Kidney (tissue), 13 donors: ENCODE measurements at regions not wholly inside any gene's neighbourhood (a gene's known extent, or its start where the extent isn't known, plus 50 kb on each side); places are given as distances from the start of the nearest gene placed in this dataset.

Source experiments
- DNase-seq, 5 donors: peaks; one replicate each; pipeline ENCODE4 v3.0.0-alpha.2; 2013 to 2020
- FAIRE-seq: peaks from 2 replicates; lab custom pipeline; 2012; peaks lifted over from hg19 to GRCh38; lab: Jason Lieb, UNC
- H3K27ac ChIP-seq, 2 donors: one replicate each; pipeline ENCODE4 v1.7.0; 2013; ENCODE audit warnings: low read depth in 2 of 2, low read length in 2 of 2, inconsistent platforms in 1 of 2
- H3K27me3 ChIP-seq: one replicate; pipeline ENCODE4 v1.7.1; 2013; ENCODE audit warnings: low read length, inconsistent platforms; ENCODE audit not compliant: control insufficient read depth, insufficient read depth
- H3K36me3 ChIP-seq, 3 donors: one replicate each; pipeline versions ENCODE4 v1.7.0 to v1.7.1; 2013; ENCODE audit warnings: low read length in 3 of 3, control low read depth in 1 of 3, inconsistent platforms in 1 of 3; ENCODE audit not compliant: insufficient read depth in 3 of 3, control insufficient read depth in 2 of 3
- H3K4me1 ChIP-seq, 3 donors: one replicate each; pipeline versions ENCODE4 v1.7.0 to v1.7.1; 2013; ENCODE audit warnings: low read length in 3 of 3, inconsistent platforms in 1 of 3, low read depth in 1 of 3; ENCODE audit not compliant: control insufficient read depth in 2 of 3, insufficient read depth in 2 of 3
- H3K4me3 ChIP-seq, 3 donors: one replicate each; pipeline versions ENCODE4 v1.7.0 to v1.8.1; 2013; ENCODE audit warnings: low read length in 3 of 3, control low read depth in 1 of 3, inconsistent platforms in 1 of 3
- H3K9ac ChIP-seq, 3 donors: one replicate each; pipeline versions ENCODE4 v1.7.0 to v1.7.1; 2013; ENCODE audit warnings: low read length in 3 of 3, control low read depth in 1 of 3, inconsistent platforms in 1 of 3
- H3K9me3 ChIP-seq, 3 donors: one replicate each; pipeline versions ENCODE4 v1.7.0 to v1.7.1; 2013; ENCODE audit warnings: low read length in 3 of 3, control low read depth in 1 of 3, inconsistent platforms in 1 of 3; ENCODE audit not compliant: control insufficient read depth in 2 of 3, insufficient read depth in 1 of 3
- CTCF ChIP-seq: IDR thresholded peaks from 3 replicates; pipeline ENCODE4 v1.5.1; 2012; ENCODE audit warnings: mild to moderate bottlenecking, moderate library complexity, borderline replicate concordance; ENCODE audit not compliant: insufficient read depth; ENCODE audit errors: extremely low read depth
- intact Hi-C: fragments of 100-400 bp; cut with DNase I; formaldehyde crosslinking; loops from one replicate; pipeline ENCODE4 v1.11.1; 2022
- donor health status: control.
- donor health status: control.
- donor health status: control.
- donor health status: control.
- donor health status: control.
- donor health status: DM: yes; HTN: yes; CAD: no.
- donor health status: Normal renal cell carcinoma (clear cell type).

GRCh38 chr3:73685061-73685460, 60.3 kb upstream of the PDZRN3 start:
- no peak for TF ChIP-seq CTCF
- Histone ChIP-seq H3K9ac (no peak overlapping the region), H3K4me1 (no peaks in the 10 kb centered on the region), H3K27ac (no peak overlapping the region), H3K27me3 (no peaks in the 10 kb centered on the region), H3K36me3 (no peaks in the 10 kb centered on the region), H3K4me3 (no peak overlapping the region), H3K9me3 (no peaks in the 10 kb centered on the region)
- FAIRE-seq, result no peak
- intact Hi-C loops, result no loop called here
- DNase-seq, result no peak

- intact Hi-C loops, result no loop called here
- no peaks in the 10 kb centered on the region for H3K27me3 ChIP-seq
- FAIRE-seq (no peak), DNase-seq (no peak)
- H3K27ac ChIP-seq, result no peak overlapping the region
- no peaks in the 10 kb centered on the region for H3K4me1 ChIP-seq
- no peaks in the 10 kb centered on the region for H3K36me3 ChIP-seq
- TF ChIP-seq CTCF, result no peak
- H3K4me3 ChIP-seq, result no peak overlapping the region
- no peaks in the 10 kb centered on the region for H3K9me3 ChIP-seq
- H3K9ac ChIP-seq, result no peak overlapping the region
These were observed 59.0 kb upstream of the PDZRN3 start for GRCh38 chr3:73683706-73684105.

- TF ChIP-seq CTCF, result no peak
- no peak overlapping the region for H3K4me3 ChIP-seq
These were observed 56.9 kb upstream of the PDZRN3 start for GRCh38 chr3:73681610-73682009.

DNA sequence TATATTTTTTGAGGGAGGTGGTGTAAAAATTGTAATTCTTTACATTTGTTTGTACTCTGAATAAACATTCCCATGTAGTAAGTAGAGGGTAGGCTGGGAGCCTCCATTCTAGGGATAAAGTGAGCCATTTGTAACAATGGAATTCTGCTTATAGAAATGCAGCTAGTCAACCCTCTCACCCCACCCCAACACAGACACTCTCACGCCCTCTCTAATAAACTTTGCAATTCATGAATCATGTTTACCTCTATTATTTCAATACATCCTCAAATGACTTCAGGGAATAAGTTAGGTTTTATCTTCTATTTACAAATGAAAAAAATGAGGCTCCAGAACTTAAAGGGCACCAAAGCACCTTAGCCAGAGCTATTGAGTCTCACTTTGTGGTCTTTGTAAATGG, 56.5 kb upstream of the PDZRN3 start:
- H3K27ac ChIP-seq, result no peak overlapping the region
- DNase-seq (no peak), FAIRE-seq (no peak)
- TF ChIP-seq CTCF, result no peak
- H3K9me3 ChIP-seq, result no peaks in the 10 kb centered on the region
- H3K4me1 ChIP-seq, result no peaks in the 10 kb centered on the region
- no peaks in the 10 kb centered on the region for H3K27me3 ChIP-seq
- H3K4me3 ChIP-seq, result no peak overlapping the region
- no peak overlapping the region for H3K9ac ChIP-seq
- no peaks in the 10 kb centered on the region for H3K36me3 ChIP-seq
- intact Hi-C loops, result no loop called here

More at GRCh38 chr3:73681610-73682009, 56.9 kb upstream of the PDZRN3 start:
- Histone ChIP-seq H3K27me3 (no peaks in the 10 kb centered on the region), H3K36me3 (no peaks in the 10 kb centered on the region), H3K27ac (no peak overlapping the region), H3K9me3 (no peaks in the 10 kb centered on the region), H3K4me1 (no peaks in the 10 kb centered on the region), H3K9ac (no peak overlapping the region)
- FAIRE-seq (no peak), DNase-seq (no peak)
- intact Hi-C loops, result no loop called here
